AG10803 (cell line): ENCODE measurements at regions not wholly inside any gene's neighbourhood (a gene's known extent, or its start where the extent isn't known, plus 50 kb on each side); places are given as distances from the start of the nearest gene placed in this dataset.

Experiments
- DNase-seq: peaks from one replicate; pipeline ENCODE4 v3.0.0; 2010; ENCODE audit warnings: low read depth
- H3K4me3 ChIP-seq: 2 replicates; pipeline ENCODE4 v1.5.1; 2011; ENCODE audit warnings: mild to moderate bottlenecking, low read length, control low read depth
- TF ChIP-seq, protein P1 (sequence below): conservative IDR thresholded peaks from 2 replicates; pipeline ENCODE4 v1.5.1; 2011; ENCODE audit warnings: mild to moderate bottlenecking, low read length, control low read depth, inconsistent platforms

DNA sequence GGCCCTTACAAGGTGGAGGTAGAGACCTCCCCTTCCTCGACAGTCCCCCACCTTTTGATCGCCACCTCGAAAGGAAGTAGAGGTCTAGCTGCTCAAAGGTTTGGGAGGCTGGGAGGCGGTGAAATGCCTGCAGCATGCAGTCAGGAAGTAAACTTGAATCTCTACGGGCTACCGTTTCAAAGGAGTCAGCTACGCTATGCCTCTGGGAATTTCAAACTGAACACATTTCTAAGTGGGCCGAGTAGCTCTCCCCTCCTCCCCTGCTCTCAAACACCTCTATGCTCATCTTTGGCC, 68.0 kb downstream of the CXCL12 start:
- TF ChIP-seq, protein P1, sequence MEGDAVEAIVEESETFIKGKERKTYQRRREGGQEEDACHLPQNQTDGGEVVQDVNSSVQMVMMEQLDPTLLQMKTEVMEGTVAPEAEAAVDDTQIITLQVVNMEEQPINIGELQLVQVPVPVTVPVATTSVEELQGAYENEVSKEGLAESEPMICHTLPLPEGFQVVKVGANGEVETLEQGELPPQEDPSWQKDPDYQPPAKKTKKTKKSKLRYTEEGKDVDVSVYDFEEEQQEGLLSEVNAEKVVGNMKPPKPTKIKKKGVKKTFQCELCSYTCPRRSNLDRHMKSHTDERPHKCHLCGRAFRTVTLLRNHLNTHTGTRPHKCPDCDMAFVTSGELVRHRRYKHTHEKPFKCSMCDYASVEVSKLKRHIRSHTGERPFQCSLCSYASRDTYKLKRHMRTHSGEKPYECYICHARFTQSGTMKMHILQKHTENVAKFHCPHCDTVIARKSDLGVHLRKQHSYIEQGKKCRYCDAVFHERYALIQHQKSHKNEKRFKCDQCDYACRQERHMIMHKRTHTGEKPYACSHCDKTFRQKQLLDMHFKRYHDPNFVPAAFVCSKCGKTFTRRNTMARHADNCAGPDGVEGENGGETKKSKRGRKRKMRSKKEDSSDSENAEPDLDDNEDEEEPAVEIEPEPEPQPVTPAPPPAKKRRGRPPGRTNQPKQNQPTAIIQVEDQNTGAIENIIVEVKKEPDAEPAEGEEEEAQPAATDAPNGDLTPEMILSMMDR: no peak
- H3K4me3 ChIP-seq: no peak overlapping the region
- no peak for DNase-seq

- TF ChIP-seq, protein P1: no peak
- no peak overlapping the region for H3K4me3 ChIP-seq
- DNase-seq: no peak
These were observed 68.5 kb downstream of the CXCL12 start for GRCh38 chr10:44316187-44316921.

DNA sequence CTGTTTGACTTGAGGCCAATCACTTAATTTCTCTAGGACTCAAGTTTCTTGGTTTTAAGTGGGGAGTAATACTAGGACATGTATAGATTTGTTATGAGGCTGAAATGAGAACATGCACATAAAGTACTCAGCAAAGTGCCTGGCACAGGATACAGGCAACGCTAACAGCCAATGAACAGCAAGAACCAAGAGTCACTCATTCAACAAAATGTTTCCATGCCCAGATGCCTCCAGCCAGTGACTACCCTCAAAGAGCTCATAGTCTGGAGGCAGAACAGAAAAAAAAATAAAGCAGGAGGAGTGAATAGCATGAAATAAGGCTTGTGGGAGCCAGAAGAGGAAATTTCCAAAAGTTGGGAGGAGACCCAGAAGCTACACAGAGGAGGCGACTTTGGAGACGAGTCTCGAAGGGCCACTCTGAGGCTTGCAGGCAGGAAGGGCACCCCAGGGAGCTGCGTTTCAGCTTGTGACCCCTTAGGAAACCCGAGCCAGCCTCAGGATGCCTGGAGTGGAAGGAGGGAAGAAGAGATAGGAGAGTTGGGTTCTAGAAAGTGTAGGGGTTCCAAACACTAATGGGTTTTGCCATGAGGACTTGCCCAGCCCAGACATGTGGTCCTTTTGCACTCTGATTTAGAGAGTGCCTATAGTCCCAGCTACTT, 70.0 kb downstream of the CXCL12 start:
- H3K4me3 ChIP-seq: no peak overlapping the region
- no peak for DNase-seq
- TF ChIP-seq, protein P1: no peak

GRCh38 chr10:44313761-44314165, 71.1 kb downstream of the CXCL12 start:
- DNase-seq: no peak
- H3K4me3 ChIP-seq: no peak overlapping the region

GRCh38 chr10:44312401-44312800, 72.5 kb downstream of the CXCL12 start:
- no peak overlapping the region for H3K4me3 ChIP-seq
- TF ChIP-seq, protein P1: no peak
- no peak for DNase-seq

More at GRCh38 chr10:44313761-44314165, 71.1 kb downstream of the CXCL12 start:
- TF ChIP-seq, protein P1: no peak

DNA sequence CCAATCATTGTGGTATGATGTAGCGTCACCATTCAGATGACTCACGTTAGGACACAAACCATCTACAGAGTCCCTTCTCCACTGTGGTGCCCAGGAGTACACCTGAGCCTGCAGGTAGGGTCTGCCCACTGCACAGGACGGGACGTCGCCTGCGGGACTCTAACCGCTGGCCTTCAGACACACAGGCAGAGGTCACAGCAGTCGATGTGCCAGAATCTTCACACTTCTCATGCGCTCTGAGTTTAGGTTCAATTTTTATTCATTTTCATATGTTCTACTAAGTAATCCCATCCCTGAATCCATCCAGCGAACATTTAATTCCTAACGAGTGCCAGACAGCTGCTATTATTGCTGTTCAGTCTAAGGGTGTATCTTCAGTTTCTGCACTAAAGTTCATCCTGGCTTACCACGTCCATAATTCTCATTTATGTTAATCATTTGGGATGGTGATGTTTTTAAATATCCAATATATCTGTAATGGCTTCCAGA, 73.3 kb downstream of the CXCL12 start:
- TF ChIP-seq, protein P1: no peak
- H3K4me3 ChIP-seq: no peak overlapping the region
- no peak for DNase-seq
